Nucleus accumbens (tissue), 56 donors: ENCODE measurements at regions not wholly inside any gene's neighbourhood (a gene's known extent, or its start where the extent isn't known, plus 50 kb on each side); places are given as distances from the start of the nearest gene placed in this dataset.
"Not testable (repeated sequence)": the region's sequence is repeated elsewhere in the genome, so short reads cannot be mapped to it uniquely, and the experiment has no call there.

ENCODE experiments used
- DNase-seq, 56 donors: peaks; one replicate each; lab custom pipeline; 2025; lab: John Stamatoyannopoulos, UW

DNA sequence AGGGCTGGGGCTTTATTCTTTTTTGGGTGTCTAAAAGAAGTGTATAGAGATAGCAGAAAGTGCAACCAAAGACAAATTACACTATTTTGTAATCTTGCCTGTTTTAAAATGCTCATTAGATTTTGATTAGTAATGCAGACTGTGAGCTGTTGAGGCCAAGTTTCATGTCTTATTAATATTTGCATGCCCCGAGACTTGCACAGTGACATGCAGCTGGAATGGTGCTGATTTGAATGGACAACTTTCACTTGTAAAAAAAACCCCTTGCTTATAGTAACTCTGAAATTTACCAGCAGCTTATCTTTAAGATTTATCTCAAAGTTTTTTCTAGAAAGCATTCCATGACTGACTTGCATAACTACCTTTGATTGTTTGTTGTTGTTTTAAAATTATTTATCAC lies 835.1 kb upstream of the IGFBP7 start:
- DNase-seq = no peak

DNA sequence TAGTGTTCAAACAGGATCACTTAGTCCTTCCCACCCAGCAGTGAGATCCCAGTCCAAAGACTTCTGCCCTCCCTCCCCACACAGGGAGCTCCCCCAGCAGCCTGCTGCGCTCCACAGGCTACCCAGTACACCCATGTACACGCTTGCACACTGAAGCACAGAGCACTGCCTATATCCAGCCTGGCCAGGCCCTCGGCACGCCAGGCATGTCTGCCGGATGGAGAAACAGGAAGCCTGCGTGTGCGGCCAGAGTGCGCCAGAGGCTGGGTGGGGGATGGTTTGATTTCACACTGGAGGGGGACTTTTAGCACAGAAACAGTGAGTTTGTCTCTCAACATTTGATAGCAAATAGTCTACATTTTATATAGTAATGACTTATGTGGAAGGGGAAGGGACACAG lies 833.5 kb upstream of the IGFBP7 start:
- DNase-seq = peak in 1 of 56 donors; percentile 1

DNA sequence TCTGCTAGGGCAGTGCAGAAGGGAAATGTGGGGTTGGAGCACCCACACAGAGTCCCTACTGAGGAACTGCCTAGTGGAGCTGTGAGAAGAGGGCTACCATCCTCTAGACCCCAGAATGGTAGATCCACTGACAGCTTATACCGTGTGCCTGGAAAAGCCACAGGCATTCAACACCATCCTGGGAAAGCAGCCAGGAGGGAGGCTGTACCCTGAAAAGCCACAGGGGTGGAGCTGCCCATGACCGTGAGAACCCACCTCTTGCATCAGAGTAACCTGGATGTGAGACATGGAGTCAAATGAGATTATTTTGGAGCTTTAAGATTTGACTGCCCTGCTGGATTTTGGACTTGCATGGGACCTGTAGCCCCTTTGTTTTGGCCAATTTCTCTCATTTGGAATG lies 827.1 kb upstream of the IGFBP7 start:
- not testable (repeated sequence) for DNase-seq

DNA sequence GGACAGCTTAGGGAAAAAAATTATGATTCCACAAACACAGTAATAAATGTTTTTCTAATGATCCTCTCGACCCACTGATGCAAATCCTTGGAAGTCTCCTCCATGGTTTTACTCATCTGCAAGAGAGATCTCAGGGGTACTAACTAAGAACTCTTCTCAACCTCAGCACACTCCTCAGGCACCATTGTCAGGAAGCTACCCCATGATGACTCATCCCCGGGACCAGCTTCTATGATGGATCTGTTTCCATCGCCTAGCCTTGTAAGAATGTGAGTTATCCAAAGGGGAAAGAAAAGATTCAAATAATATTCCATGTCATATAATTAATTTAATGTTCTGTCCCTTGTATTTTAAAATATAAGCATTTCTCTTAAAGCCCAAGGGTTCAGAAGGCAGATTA lies 816.1 kb upstream of the IGFBP7 start:
- no peak for DNase-seq

DNA sequence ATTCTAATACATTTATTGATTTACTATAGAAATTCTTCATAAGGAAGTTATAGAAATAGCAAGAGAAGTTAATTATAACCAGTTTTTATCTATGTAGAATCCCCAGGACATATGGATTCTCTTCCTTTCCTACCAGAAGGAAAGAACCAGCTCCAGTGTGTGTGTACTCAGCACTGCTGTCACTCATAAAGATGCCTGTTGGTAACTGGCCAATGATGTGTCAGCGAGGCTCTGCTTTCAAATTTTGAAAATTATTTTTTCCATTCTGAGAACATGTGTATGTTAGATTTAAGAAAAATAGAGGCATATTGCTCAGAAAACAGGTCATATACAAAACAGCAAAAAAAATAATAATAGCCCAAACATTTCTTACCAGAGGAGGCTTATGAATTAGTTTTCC lies 814.8 kb upstream of the IGFBP7 start:
- DNase-seq = no peak

DNA sequence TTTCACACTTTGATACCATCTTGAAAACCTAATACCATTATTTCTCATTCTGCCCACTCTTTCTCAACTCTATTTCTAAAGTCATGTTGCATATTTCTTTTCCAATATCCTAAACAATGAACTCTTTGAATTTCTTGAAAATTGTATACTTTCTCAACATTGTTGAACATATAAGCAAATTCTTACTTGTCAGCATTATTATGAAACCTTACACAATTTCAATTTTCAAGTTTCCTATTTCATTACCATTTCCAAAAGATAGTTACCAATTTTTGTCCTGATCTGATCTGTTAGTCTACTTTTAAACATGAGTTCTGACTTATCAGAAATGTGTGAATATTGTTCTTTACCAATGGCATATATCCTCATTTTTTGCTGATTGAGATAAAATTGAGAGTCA lies 806.3 kb upstream of the IGFBP7 start:
- DNase-seq = no peak

DNA sequence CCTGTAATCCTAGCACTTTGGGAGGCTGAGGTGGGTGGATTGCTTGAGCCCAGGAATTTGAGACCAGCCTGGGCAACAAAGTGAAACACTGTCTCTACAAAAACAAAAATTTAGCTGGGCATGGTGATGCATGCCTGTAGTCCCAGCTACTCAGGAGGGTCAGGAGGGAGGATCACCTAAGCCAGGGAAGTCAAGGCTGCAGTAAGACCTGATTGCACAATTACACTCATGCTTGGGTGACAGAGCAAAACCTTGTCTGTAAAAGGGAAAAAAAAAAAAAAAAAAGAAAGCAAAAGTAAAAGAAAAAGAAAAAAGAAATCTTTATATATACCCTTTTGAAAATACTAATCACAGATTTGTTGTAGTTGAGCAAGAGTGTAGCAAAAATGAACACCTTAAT lies 801.0 kb upstream of the IGFBP7 start:
- no peak for DNase-seq

DNA sequence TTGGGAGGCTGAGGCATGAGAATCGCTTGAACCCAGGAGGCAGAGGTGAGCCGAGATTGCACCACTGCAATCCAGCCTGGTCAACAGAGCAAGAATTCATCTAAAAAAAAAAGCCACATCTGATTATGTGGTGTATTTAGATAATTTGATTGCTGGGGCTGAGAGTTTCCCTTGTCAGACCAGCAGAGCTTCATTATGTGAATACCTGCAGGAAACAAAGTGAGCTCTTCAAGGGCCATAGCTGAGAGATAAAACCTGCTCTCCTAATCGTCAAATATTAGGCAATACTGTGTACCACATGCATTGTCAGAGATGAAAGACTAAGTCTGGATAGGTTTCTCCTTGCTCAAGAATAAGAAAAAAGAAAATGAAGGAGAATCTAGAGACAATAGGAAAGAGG lies 800.0 kb upstream of the IGFBP7 start:
- no peak for DNase-seq

DNA sequence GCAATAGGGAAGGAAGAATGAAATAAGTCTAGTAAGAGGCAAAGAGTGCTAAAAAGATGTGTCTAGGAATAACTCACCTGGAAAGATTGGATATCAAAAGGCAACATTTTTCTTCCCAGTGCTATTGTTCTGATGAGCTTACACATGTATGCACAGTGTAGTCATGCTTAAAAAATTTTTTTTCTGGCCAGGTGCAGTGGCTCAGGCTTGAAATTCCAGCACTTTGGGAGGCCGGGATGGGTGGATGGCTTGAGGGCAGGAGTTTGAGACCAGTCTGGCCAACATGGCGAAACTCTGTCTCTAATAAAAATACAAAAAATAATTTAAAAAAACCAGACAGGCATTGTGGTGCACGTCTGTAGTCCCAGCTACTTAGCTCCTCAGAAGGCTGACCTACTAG lies 795.8 kb upstream of the IGFBP7 start:
- no peak for DNase-seq

DNA sequence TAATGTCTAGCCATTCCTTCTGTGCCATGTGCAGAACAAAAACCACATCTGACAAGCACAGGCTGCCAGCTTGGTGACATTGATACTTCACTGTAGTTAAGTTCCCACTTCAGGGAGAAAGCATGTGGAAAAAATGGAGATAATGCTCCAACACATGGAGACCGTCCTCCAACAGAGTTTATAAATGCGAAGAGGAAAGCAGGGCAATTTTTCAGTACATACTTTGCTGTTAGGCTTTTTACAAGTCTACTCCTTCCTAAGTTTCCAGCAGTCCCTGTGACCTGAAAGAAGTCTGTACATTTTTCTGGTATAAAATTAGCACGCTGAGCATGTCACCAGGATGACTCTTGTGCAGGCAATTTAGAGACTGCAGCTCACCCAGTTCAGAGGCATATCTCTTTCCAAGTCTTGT lies 766.9 kb upstream of the IGFBP7 start:
- DNase-seq = no peak

DNA sequence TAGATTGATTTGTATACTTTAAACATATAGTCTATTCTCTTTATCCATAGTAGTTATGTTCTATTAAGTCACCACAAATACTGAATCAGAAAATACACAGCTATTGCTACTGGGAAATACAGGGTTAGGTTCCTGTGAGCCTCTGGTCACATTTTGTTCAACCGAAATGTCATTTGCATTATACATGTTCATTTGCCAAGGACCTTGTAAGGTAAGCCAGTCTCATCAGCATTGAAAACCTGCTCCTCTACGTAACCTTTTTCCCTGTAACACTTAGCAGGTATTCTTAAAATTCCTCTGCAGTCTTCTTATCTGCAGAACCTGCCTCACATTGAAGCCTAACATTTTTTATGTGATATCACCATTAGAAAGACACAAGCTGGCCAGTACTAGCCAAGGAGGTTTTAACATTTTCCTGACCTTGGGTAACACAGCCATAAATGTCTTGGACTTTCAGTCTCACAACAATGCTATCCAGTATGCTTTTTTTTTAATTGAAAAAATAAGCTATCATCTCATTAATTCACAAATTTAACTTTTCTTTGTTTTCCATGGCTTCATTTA lies 765.7 kb upstream of the IGFBP7 start:
- DNase-seq = no peak

DNA sequence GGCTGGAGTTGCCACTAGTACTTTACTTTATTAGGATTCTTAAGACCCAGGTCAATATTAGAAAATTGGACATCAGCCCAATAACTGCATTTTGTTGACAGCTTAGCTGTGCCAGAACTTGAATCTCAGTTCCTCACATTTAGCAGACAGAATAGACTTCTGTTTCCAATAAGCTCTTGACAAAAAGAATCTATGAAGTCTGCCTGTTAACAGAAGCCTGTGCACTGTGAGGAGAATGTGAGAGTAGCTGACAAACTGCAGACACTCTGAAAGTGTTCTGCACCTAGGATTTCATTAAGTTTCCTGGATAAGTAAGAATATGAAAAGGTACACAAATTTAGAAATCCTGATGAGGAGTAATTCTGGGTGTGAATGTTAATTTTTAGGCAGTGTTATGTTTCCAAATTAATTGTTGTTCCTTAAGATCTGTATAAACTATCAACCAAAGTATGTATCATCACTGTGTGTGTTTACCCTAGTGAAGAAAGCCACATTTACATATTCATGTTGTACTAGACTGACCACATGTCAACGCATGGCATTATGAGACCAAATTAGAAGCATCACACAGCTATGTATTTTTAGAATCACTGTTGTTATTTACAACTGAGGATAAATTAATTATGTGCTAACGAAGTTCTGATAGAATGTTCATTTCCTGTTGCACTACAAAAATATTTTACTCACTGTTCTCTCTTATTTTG lies 756.4 kb upstream of the IGFBP7 start:
- DNase-seq = no peak

DNA sequence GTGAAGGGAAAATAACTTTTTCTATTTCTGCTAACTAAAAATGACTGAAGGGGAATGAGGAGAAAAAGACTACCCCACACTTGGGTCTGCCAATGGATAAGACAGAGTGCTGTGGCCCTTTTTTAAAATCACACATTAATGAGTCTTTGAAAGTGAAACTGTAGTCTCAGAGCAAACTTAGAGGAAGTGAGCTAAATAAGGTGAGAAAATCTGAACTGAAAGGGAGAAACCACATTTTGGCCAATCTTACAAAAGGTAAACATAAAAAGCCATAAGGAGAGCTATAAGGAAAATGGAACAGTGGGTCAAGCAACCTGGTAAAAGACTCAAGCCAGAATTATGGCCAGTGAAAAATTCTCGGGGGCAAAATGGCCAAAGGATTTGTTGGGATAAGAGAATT lies 755.1 kb upstream of the IGFBP7 start:
- DNase-seq = no peak

DNA sequence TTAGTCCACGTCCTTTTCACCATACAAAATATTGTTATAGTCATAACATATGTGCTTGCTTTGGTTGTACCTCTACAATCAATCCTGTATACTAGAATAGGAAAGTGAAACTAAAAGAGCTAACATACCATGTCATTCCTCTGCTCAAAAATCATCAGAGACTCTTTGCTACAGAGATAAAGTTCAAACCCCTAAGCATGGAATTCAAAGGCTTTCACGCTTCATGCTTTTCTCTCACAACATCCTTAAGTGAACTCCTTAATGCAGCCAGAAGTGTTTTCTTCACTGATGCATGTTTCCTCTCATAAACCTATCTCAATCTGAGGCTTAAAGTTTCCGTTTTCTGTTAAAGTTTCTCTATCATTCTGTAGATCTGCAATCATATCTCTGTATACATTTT lies 744.6 kb upstream of the IGFBP7 start:
- DNase-seq = no peak

DNA sequence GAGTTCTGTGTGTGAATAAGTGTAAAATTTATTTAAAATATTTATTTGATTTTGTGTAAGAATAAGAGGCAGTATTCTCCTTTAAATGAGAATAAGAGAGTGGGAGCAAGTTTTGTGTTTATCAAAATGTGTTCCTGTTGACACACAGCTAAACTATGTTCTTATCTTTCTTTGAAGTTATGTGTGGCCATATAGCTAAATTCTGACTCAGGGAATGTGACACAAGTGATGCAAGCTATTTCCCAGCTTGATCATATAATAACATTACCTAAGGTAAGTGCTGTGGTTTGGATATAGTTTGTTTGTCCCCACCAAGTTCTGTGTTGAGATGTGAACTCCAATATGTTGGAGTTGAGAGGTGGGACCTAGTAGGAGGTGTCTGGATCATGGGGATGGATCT lies 740.0 kb upstream of the IGFBP7 start:
- no peak for DNase-seq

DNA sequence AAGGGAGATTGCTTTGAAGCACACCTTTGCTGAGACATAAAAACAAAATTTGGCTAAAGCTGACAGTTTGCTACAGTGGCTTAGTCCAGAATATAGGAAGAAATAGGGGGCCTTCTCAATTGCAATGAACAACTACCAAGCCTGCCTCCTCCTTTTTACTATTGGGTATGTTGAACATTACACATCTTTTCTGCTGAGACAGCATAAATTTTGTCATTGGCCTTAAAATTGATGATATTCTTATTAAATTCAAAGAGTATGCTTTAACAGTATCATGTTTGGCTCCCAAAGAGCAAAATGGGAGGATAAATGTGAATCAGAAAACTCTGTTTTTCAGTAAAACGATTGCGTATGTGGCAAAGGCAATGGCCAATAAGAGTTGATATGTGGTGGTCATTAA lies 721.9 kb upstream of the IGFBP7 start:
- no peak for DNase-seq

DNA sequence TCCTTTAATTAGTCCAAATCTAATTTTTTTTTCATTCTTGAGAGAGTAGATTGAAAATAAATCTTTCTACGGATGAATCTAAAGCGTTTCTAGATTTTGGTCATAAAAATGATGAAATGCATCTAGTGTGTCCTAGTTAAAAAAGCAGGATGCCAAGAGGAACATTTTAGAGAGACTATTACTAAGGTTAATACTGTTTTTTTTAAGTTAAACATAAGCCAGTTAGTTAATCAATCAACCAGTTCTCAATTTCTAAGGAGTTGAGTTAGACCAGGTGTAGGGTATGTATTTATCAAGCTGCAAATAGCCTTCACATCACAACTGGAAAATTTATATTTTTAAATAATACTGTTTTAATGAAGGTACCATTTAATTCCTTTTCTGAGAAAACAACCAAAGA lies 679.5 kb upstream of the IGFBP7 start:
- DNase-seq = no peak

DNA sequence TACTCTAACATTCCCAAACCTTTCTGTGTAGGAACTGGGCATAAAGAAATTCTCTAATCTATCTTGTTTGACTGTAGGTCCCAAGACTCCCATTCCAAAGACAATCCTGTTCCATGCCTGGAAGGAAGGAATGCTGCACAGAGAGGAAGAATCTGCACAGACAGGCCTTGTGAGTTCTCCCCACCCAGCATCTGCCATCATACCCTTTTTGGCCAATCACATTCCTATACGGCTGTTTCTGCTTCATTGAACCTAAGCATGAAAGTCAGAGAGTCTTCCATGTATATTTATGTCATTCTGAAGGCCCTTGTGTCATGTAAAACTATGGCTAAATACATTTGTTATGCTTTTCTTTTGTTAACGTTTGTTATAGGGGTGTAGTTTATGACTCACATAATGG lies 667.7 kb upstream of the IGFBP7 start:
- DNase-seq = no peak

DNA sequence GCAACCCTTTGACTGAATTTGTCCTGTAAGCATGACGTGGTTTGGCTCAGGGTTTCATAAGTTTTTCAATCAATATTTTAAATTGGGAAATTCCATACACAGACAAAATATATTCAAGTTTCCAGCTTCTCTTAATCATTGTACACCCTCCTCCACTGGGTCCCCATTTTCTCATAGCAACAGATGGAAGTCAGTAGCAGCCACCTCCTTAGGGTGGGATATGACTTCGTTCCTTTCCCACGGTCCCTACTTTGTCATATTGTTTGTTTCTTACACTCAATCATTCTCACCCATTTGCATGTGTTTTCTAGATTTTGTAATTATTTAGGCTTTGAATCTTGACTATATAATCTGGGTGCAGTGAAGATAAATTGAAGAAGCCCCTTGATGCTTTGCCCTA lies 664.5 kb upstream of the IGFBP7 start:
- no peak for DNase-seq

DNA sequence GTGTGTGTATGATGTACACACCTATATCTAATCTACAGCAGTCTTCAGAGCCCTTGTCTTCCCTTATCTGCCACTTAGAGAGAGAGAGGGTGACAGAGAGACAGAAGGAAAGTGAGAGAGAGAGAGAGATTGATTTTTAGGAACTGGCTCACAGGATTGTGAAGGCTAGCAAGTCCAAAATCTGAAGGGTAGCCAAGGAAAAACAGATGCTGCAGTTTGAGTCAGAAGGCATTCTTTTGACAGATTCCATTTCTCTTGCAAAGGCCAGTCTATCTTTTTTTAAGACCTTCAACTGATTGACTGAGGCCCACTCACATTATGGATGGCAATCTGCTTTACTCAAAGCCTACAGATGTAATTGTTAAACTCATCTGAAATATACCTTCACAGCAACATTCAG lies 664.0 kb upstream of the IGFBP7 start:
- DNase-seq = no peak

DNA sequence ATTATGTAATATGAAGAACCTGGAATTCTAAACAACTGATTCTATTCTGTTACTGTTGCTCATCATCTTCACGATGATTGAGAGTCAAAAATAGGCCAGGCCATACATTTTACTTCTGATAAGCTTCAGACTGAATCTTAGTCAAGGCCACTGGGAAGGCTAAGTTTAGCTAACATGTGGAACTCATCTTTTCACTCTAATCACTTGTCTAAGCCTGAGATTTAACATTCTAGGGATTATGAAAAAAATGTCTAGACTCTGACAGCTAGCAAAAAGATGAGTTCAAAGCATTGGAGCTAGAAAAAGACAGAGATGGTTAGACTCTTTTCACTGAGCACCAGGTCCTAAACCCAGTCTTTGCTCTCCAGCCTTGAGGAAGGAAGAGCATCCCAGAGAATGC lies 656.2 kb upstream of the IGFBP7 start:
- DNase-seq = no peak

DNA sequence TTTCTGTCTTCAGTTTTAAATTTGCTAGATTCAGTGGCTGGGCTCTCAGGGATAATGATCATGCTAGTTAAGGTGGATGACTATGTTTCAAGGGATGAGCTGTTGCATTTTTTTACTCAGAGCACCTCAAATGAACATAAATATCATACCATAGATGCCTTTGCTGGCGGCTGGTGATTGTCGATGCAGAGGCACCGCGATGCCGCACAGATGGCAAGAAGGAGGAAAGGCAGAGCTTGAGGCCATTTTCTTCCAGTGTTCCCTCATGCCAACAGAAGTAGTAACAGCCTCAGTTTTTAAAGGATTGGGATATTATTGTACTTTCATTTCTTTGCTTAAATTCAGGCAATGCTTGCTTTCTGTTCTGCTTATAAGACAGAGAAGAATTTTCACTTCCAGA lies 654.7 kb upstream of the IGFBP7 start:
- no peak for DNase-seq

DNA sequence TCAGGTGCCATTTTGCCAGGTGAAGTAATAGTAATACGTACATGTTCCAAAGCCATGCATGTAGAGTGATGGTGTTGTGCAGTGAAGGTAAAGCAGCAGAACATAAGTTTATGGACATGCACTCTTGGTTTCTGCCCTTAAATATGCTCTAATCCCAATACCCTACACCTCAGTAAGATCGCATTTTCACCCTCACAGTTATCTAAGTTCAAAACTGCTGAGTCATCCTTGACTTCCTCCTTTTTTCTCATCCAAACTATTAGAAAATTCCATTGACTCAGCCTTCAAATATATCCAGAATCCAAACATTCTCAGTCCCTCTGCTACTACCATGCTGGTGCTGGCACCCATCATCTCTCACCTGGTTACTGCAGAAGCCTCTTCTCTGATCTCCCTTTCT lies 652.9 kb upstream of the IGFBP7 start:
- no peak for DNase-seq
